GM19395 (cell line): ENCODE measurements at regions not wholly inside any gene's neighbourhood (a gene's known extent, or its start where the extent isn't known, plus 50 kb on each side); places are given as distances from the start of the nearest gene placed in this dataset.

Experiments
- ATAC-seq: cut with Tn5 transposase; IDR thresholded peaks from one replicate; pipeline ENCODE4 v1.9.1; 2021; ENCODE audit warnings: mild to moderate bottlenecking, moderate library complexity; ENCODE audit not compliant: unreplicated experiment

DNA sequence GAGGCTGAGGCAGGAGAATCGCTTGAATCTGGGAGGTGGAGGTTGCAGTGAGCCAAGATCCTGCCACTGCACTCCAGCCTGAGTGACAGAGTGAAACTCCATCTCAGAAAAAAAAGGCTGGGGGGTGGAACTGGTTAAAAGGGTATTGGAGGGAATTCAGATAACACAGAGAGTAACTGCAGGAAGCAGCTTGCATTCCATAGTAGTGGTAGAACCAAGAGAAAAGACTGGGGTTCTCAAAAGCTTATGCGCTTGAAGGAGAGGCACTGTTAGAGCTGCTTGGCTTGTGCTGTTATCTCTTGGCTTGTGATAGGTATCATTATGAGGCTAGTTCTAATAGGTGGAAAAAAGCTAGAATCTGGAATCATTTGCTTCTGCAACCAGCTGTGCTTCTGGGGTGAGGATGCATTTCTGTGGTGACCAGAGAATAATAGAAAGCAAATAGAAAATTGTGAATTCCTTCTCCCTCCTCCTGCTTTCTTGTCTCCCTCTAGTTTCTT, 91.2 kb upstream of the ELOVL6 start:
- ATAC-seq: no peak

DNA sequence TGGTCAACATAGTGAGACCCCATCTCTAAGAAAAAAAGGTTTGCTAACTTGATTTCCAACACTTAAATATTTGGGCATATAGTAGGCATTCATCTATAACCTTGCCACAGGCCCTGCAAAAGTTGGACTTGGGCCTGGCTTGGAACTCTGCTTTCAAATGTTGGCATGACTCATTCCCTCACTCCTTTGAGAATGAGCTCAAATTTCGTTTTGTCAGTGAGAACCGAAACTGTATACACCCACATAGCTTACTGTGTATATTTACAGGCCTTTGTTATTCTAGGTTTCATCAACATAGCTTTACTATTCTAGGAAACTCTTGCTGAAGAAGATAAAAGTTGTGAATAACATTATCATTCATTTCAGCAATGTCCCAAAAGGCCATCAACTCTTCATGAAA, 88.7 kb upstream of the ELOVL6 start:
- peak; percentile 100 for ATAC-seq

DNA sequence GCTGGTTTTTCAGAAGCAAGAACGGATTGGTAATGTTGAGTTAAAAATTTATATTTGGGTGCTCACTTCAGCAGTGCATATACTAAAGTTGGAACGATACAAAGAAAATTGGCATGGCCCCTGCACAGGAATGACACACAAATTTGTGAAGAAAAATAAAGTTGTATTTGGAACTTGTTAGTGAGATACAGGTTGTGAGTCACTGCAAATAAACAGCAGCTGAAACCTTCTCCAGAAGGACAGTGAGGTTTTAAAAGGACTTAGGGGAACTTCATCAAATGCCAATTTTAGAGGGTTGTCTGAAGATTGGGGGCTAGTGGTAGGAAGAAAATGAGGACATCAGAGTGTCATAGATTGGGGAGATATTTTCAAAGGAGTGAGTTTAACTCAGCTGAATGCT, 79.7 kb upstream of the ELOVL6 start:
- ATAC-seq: no peak

DNA sequence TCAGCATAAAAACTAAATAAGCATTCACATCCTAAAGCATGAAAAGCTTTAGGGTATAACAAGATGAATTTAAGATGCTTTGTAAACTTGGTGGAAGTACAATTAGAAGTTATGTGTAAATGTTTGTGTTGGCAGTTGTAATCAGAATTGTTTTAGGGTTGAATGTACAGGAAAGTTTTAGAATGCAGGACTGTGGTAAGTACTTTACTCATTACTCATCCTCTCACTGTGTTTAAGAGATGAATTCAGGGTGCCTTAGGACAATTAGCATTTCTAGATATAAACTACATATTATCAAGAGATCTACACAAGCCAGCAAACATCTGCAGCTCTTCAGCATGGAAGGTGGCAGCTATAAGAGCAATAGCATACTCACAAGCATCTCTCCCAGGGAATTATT, 77.5 kb upstream of the ELOVL6 start:
- no peak for ATAC-seq

DNA sequence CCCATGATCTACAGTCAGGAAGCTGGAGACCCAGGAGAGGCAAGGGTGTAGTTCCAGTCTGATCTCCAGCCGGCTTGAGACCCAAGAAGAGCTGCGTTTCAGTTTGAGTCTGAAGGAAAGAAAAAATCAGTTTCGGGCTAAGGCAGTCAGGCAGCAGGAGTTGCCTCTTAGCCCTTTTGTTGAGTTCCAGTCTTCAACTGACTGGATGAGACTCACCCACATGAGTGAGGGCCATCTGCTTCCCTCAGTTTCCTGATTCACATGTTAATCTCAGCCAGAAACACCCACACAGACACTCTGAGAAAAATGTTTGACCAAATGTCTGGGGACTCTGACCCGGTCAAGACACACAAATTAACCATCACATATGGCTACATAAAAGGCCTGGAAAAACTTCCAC, 73.6 kb upstream of the ELOVL6 start:
- ATAC-seq: no peak

DNA sequence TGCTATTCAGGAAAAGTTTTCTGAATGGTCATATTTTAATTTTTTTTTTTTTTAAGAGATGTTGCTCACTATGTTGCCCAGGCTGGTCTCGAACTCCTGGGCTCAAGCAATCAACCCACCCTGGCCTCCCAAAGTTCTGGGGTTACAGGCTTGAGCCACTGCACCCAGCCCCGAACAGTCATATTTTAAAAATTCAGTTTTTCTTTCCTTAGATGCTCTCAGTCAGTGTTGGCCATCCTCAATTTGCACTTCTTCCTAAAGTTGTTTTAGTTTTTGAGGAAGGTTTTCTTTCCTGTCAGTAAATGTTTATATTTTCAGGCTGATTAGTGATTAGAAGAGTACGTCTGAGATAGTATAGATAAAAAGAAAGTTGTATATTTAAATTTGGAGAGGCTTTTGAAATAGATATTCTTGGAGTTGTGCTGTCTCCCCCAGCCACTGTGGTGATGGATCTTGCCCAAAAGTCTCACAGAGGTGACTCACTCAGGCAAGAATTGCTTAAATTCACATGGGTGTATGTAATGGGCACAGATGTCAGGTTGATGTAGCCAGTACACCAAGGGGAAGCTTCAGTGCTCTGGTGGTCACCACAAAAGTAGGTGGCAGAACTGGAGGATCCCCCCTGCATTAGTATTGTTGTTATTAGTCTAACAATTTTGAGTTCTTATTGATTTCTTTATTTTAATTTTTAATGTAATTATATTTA, 72.2 kb upstream of the ELOVL6 start:
- no peak for ATAC-seq

DNA sequence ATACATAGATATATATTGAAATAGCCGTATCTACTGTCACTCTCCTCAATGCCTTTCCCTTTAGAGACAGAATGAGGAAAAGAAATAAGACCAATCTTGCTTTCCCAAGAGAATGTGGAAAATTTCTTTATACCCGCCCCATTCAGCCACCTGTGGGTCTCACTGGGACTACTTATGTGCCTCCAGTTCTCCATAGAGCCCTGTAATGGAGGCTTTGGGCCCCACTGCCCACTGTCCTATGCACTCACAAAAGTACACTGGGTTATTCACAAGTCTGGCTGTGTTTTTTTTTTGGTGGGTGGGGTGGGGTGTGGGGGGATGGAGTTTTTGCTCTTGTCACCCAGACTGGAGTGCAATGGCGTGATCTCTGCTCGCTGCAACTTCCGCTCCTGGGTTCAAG, 70.4 kb upstream of the ELOVL6 start:
- peak; percentile 22 for ATAC-seq

DNA sequence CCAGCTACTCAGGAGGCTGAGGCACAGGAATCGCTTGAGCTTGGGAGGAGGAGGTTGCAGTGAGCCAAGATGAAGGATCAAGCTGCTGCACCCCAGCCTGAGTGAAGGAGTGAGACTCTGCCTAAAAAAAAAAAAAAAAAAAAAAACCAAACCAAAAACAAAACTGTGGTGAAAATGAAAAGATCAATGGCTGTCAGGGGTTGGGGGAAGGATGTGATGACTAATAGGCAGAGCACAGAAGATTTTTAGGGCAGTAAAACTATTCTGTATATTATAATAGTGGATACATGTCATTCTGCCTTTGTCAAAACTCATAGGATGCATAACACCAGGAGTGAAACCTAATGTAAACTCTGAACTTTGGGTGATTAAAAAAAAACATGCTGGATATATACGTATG, 69.9 kb upstream of the ELOVL6 start:
- ATAC-seq: peak; percentile 85

DNA sequence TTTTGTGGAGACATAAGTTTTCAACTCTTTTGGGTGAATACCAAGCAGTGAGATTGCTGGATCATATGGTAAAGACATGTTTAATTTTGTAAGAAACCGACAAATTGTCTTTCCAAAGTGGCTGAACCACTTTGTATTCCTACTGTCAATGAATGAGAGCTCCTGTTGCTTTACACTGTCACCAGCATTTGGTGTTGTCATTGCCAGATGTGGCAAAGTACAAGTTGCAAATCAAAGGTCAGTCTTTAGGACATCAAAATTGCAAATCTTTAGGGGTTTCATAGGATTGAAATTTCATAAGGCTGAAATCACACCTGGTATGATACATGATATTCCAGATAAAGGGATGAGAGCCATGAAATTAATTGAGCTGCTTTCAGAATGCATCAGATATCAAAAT, 67.7 kb upstream of the ELOVL6 start:
- no peak for ATAC-seq

DNA sequence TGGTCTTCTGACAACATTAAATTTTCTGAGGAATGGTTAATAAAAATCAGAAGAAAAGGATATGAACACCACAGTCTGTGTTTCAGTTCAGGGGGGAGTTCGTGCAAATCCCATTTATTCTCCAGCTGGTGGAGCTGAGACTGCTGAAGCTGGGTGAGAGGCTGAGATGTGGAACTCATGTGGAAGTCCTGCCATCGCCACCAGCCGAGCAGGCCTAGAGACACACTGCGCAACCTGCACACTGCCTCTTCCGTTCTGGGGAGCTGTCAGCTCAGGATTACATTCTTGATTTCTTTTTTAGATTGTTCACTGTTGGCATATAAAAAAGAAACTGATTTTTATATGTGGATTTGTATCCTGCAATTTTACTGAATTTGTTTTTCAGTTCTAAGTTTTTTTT, 66.6 kb upstream of the ELOVL6 start:
- no peak for ATAC-seq

DNA sequence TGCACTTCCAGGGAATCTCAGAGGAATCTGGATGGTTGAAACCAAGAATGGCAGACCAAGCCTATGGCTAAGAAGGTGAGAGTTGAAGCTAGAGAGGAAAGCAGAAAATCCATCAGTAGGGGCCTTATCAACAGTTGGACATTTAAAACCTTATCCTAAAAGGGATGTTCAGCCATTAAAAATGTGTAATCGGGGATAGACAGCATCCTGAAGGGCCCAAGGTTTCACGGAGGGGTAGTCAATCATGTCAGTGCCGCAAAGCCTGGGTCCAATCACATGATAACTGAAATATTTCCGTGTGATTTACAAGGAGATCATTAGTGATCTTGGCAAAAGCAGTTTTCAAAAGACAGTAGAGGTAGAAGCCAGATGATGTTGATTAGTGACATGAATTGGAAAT, 61.9 kb upstream of the ELOVL6 start:
- no peak for ATAC-seq

DNA sequence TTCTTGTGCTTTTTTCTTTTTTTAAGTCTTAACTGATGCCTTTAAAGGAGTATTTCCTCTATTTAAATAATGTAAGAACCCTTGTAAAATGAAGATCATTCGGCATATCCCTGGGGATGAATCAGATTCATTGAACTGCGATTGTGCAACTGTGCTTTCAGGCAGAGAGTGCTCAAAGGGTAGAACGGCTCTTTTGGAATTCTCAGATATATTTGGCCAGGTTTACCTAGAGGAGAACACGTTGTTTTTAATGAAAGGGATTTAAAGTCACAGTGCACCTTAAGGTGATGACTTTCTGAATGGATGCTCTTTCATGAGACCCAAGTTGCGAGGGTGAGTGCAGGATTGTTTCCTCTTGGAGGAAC, 51.6 kb upstream of the ELOVL6 start:
- no peak for ATAC-seq

DNA sequence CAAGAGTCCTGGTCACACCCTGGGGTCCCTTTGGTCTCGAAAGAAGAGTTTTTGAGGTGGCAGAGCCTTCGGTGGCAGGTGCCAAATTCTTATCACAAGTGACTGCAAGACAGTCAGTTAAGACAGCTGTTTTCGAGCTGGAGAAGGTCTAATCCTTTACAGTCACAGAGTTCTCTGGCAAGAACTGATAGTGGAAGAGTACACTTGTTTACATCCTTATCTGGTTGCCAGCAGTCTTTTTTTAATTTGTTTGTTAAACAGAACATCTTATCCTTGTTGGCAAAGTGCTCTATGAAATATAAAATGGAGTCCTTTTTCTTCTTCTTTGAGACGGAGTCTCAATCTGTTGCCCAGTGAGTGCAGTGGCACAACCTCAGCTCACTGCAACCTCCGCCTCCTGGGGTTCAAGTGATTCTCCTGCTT, 50.4 kb upstream of the ELOVL6 start:
- no peak for ATAC-seq
